ENCODE measurements at regions not wholly inside any gene's neighbourhood (a gene's known extent, or its start where the extent isn't known, plus 50 kb on each side); places are given as distances from the start of the nearest gene placed in this dataset.

GRCh38 chr9:75657015-75657414 lies 233.5 kb upstream of the PCSK5 start:
- no peak for FAIRE-seq
- POLR2A ChIA-PET, result no interaction called here

GRCh38 chr9:75658301-75658905 lies 232.1 kb upstream of the PCSK5 start:
- H3K27me3 ChIP-seq (ENCODE audit: control insufficient read depth in 2 of 2, insufficient read depth in 2 of 2, low read length in 2 of 2), result no peaks in the 10 kb centered on the region
- POLR2A ChIA-PET, result no interaction called here
- dilution Hi-C loops (cut with MboI; ENCODE audit: extremely low pct_ligation_motif_present, low sequenced_read_pairs), result no loop called here
- H3K9me1 ChIP-seq (replicated peaks; ENCODE audit: control insufficient read depth, extremely low read depth, insufficient read depth, low read length), result no peaks in the 10 kb centered on the region
- H3K9me3 ChIP-seq (replicated peaks; ENCODE audit: control insufficient read depth, insufficient read depth, low read length), result no peaks in the 10 kb centered on the region
- BruUV-seq (replicated peaks), result no TSS peak
- intact Hi-C loops (cut with micrococcal nuclease), result no loop called here
- H3K4me3 ChIP-seq (replicated peaks in 1 of 3; ENCODE audit: insufficient read depth in 1 of 3, low read depth in 1 of 3, low read length in 3 of 3), result no peak overlapping the region
- CTCF ChIA-PET, result interaction anchor here (0.8 kb wide), 1 partner anchor 12 kb away, joined by 3 read pairs; no protein-coding TSS in a partner anchor
- H3K4me1 ChIP-seq (ENCODE audit: control insufficient read depth, extremely low read depth, insufficient read depth, low read length), result no peaks in the 10 kb centered on the region
- no peak overlapping the region for H3K9ac ChIP-seq (replicated peaks; ENCODE audit: extremely low read depth, insufficient read depth, low read length)
- no peak overlapping the region for H3K4me2 ChIP-seq (ENCODE audit: insufficient read depth, low read length)
- no peaks in the 10 kb centered on the region for H3K79me2 ChIP-seq (ENCODE audit: control insufficient read depth, insufficient read depth, low read length)
- H4K20me1 ChIP-seq (replicated peaks; ENCODE audit: control insufficient read depth, extremely low read depth, insufficient read depth, low read length), result no peaks in the 10 kb centered on the region
- DNase-seq (ENCODE audit: low read depth, low spot score) (no peak), FAIRE-seq (no peak)
- no peak overlapping the region for H2AFZ ChIP-seq (ENCODE audit: low read depth, low read length)
- H3K36me3 ChIP-seq (ENCODE audit: control insufficient read depth in 2 of 2, extremely low read depth in 1 of 2, insufficient read depth in 2 of 2, low read length in 2 of 2), result no peaks in the 10 kb centered on the region
- H3K27ac ChIP-seq (ENCODE audit: insufficient read depth, low read depth, low read length), result no peak overlapping the region
- TF ChIP-seq FOS (IDR thresholded peaks at IDR 0.05; ENCODE audit: borderline replicate concordance, insufficient read depth, low read length), result no peak

More at GRCh38 chr9:75657015-75657414, 233.5 kb upstream of the PCSK5 start:
- CTCF ChIA-PET, result no interaction called here
- dilution Hi-C loops (cut with MboI; ENCODE audit: extremely low pct_ligation_motif_present, low sequenced_read_pairs), result no loop called here
- Histone ChIP-seq H3K4me3 (replicated peaks in 1 of 3; ENCODE audit: insufficient read depth in 1 of 3, low read depth in 1 of 3, low read length in 3 of 3) (no peak overlapping the region), H3K4me2 (ENCODE audit: insufficient read depth, low read length) (no peak overlapping the region), H3K9ac (replicated peaks; ENCODE audit: extremely low read depth, insufficient read depth, low read length) (no peak overlapping the region), H3K9me3 (replicated peaks; ENCODE audit: control insufficient read depth, insufficient read depth, low read length) (no peaks in the 10 kb centered on the region), H3K4me1 (ENCODE audit: control insufficient read depth, extremely low read depth, insufficient read depth, low read length) (no peaks in the 10 kb centered on the region), H3K27ac (ENCODE audit: insufficient read depth, low read depth, low read length) (no peak overlapping the region), H3K36me3 (ENCODE audit: control insufficient read depth in 2 of 2, extremely low read depth in 1 of 2, insufficient read depth in 2 of 2, low read length in 2 of 2) (no peaks in the 10 kb centered on the region), H3K27me3 (ENCODE audit: control insufficient read depth in 2 of 2, insufficient read depth in 2 of 2, low read length in 2 of 2) (no peaks in the 10 kb centered on the region), H3K9me1 (replicated peaks; ENCODE audit: control insufficient read depth, extremely low read depth, insufficient read depth, low read length) (no peaks in the 10 kb centered on the region), H2AFZ (ENCODE audit: low read depth, low read length) (no peak overlapping the region), H3K79me2 (ENCODE audit: control insufficient read depth, insufficient read depth, low read length) (no peaks in the 10 kb centered on the region), H4K20me1 (replicated peaks; ENCODE audit: control insufficient read depth, extremely low read depth, insufficient read depth, low read length) (no peaks in the 10 kb centered on the region)
- no TSS peak for BruUV-seq (replicated peaks)
- intact Hi-C loops (cut with micrococcal nuclease), result no loop called here
- no peak for DNase-seq (ENCODE audit: low read depth, low spot score)
- TF ChIP-seq POLR2AphosphoS5 (IDR thresholded peaks at IDR 0.05; ENCODE audit: insufficient read depth, low read depth, low read length) (no peak), EZH2 (IDR thresholded peaks at IDR 0.05; ENCODE audit: borderline replicate concordance, low read depth, low read length, severe bottlenecking) (no peak)
